ENCODE measurements at regions not wholly inside any gene's neighbourhood (a gene's known extent, or its start where the extent isn't known, plus 50 kb on each side); places are given as distances from the start of the nearest gene placed in this dataset.
"Not testable (repeated sequence)": the region's sequence is repeated elsewhere in the genome, so short reads cannot be mapped to it uniquely, and the experiment has no call there.

DNA sequence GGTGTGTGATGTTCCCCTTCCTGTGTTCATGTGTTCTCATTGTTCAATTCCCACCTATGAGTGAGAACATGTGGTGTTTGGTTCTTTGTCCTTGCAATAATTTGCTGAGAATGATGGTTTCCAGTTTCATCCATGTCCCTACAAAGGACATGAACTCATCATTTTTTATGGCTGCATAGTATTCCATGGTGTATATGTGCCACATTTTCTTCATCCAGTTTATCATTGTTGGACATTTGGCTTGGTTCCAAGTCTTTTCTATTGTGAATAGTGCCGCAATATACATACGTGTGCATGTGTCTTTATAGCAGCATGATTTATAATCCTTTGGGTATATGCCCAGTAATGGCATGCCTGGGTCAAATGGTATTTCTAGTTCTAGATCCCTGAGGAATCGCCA, 197.5 kb downstream of the ESM1 start:
- TF ChIP-seq, protein P1, sequence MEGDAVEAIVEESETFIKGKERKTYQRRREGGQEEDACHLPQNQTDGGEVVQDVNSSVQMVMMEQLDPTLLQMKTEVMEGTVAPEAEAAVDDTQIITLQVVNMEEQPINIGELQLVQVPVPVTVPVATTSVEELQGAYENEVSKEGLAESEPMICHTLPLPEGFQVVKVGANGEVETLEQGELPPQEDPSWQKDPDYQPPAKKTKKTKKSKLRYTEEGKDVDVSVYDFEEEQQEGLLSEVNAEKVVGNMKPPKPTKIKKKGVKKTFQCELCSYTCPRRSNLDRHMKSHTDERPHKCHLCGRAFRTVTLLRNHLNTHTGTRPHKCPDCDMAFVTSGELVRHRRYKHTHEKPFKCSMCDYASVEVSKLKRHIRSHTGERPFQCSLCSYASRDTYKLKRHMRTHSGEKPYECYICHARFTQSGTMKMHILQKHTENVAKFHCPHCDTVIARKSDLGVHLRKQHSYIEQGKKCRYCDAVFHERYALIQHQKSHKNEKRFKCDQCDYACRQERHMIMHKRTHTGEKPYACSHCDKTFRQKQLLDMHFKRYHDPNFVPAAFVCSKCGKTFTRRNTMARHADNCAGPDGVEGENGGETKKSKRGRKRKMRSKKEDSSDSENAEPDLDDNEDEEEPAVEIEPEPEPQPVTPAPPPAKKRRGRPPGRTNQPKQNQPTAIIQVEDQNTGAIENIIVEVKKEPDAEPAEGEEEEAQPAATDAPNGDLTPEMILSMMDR (conservative IDR thresholded peaks at IDR 0.05; ENCODE audit: low read length) = not testable (repeated sequence)
- not testable (repeated sequence) for TF ChIP-seq EZH2phosphoT487 (IDR thresholded peaks at IDR 0.05; ENCODE audit: borderline replicate concordance)

All from Loucy (cell line).